Activated CD8-positive, alpha-beta T cell treated with anti-CD3 and anti-CD28 coated beads, Interleukin-2, amount 10 ng/mL, durations not matched to agents 7 days and 5 days (primary cell): ENCODE measurements at regions not wholly inside any gene's neighbourhood (a gene's known extent, or its start where the extent isn't known, plus 50 kb on each side); places are given as distances from the start of the nearest gene placed in this dataset.
"Not testable (repeated sequence)": the region's sequence is repeated elsewhere in the genome, so short reads cannot be mapped to it uniquely, and the experiment has no call there.

Experiments
- ATAC-seq: fragments of 150-1000 bp; cut with Tn5 transposase; one replicate; pipeline ENCODE4 v1.10.0; 2021; ENCODE audit warnings: moderate library complexity
- CTCF ChIA-PET: fragments of 350-600 bp; sonication (Branson Sonifier 250); formaldehyde crosslinking; loops from one replicate; lab custom pipeline; 2021; ENCODE audit warnings: antibody characterized with exemption; lab: Charles Lee
- POLR2A ChIA-PET: fragments of 350-600 bp; sonication (Branson Sonifier 250); formaldehyde crosslinking; loops from one replicate; lab custom pipeline; 2021; ENCODE audit warnings: antibody characterized with exemption; lab: Charles Lee
- DNase-seq: peaks from one replicate; pipeline ENCODE4 v3.0.0-alpha.2; 2020
- H3K27ac Mint-ChIP-seq: one replicate; pipeline ENCODE4 v1.8.0; 2021; ENCODE audit warnings: mild to moderate bottlenecking, mixed read lengths
- H3K27me3 Mint-ChIP-seq: one replicate; pipeline ENCODE4 v1.8.0; 2021; ENCODE audit warnings: low read depth, mixed read lengths
- H3K36me3 Mint-ChIP-seq: one replicate; pipeline ENCODE4 v1.8.0; 2021; ENCODE audit warnings: low read depth, mixed read lengths
- H3K4me1 Mint-ChIP-seq: one replicate; pipeline ENCODE4 v1.8.0; 2021; ENCODE audit warnings: low read depth, mixed read lengths
- H3K4me3 Mint-ChIP-seq: one replicate; pipeline ENCODE4 v1.8.0; 2021; ENCODE audit warnings: mild to moderate bottlenecking, mixed read lengths
- H3K9me3 Mint-ChIP-seq: one replicate; pipeline ENCODE4 v1.8.0; 2022; ENCODE audit warnings: mixed read lengths; ENCODE audit not compliant: insufficient read depth

DNA sequence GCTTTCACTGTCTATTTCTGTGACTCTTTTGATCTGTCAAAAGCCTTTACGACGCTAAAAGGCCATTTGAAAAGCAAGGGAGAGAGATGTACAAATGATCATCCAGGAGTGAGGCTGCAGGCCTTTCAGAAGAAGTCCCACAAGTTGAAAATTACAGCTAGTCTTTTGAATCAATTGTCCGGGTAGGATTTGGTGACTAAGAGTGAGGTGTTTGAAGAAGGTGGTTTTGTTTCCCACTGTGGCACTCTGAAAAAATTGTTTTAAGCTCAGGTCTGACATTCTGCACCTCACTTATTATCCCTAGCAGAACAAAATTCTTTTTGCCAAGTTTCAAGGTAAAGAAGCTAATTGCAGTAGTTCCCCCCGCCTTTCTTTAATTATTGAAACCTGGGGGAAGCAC lies 50.8 kb upstream of the TMEM108 start:
- Mint-ChIP-seq H3K4me3 (no peak overlapping the region), H3K4me1 (no peaks in the 10 kb centered on the region), H3K9me3 (no peaks in the 10 kb centered on the region), H3K27ac (no peak overlapping the region), H3K27me3 (no peaks in the 10 kb centered on the region), H3K36me3 (no peaks in the 10 kb centered on the region)
- no peak for DNase-seq
- no peak for ATAC-seq
- ChIA-PET CTCF (no interaction called here), POLR2A (no interaction called here)

DNA sequence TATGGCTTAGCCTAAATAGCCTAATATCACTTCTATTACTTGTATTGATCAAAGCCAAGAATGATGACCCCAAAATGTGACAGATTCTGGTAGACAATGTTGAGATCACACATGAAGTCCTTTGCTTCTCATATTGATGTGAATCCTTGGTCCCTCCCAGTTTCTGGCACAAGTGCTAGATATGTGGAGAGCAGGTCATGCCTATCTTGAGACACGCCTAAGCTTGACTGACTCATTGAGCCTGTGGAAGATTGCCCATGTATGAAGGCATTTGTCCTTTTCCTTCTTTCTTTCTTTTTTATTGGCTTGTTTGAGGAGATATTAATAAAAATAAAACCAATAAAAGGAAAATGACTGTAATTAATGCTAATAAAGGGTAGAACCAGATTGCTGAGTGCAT lies 54.0 kb upstream of the TMEM108 start:
- Mint-ChIP-seq H3K4me3 (no peak overlapping the region), H3K27ac (no peak overlapping the region), H3K4me1 (no peaks in the 10 kb centered on the region), H3K9me3 (no peaks in the 10 kb centered on the region), H3K36me3 (no peaks in the 10 kb centered on the region), H3K27me3 (no peaks in the 10 kb centered on the region)
- CTCF ChIA-PET, result no interaction called here
- POLR2A ChIA-PET, result no interaction called here
- DNase-seq (no peak), ATAC-seq (no peak)

DNA sequence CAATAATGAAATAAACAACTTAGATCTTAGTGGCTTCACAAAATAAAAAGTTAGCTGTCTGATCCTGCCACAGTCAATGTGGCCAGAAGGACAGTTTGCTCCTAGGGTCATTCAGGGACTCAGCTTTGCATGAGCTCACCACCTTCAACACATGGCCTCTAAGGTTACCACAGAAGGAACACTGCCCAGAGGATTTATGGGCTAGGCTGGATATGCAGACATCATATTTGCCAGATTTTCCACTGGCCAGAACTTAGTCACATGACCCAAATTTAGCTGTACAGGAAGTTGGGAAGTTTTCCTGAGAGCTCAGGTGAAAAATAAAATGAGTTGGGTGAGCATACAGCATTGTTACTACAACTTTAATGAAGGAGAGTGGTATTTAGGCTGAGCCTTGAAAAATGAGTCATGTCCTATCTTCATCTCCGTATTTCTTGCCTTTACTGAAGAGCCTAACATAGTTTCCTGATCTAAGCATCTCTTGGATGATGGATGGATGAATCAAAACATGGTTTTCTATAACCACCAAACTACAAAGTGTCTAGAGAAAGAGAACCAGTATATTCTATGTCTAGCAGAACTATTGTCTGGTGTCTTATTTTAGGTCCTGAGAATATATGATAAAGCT lies 54.9 kb upstream of the TMEM108 start:
- POLR2A ChIA-PET, result no interaction called here
- Mint-ChIP-seq H3K36me3 (no peaks in the 10 kb centered on the region), H3K27ac (no peak overlapping the region), H3K9me3 (no peaks in the 10 kb centered on the region), H3K4me3 (no peak overlapping the region), H3K4me1 (no peaks in the 10 kb centered on the region), H3K27me3 (no peaks in the 10 kb centered on the region)
- DNase-seq, result no peak
- no peak for ATAC-seq
- CTCF ChIA-PET, result no interaction called here

DNA sequence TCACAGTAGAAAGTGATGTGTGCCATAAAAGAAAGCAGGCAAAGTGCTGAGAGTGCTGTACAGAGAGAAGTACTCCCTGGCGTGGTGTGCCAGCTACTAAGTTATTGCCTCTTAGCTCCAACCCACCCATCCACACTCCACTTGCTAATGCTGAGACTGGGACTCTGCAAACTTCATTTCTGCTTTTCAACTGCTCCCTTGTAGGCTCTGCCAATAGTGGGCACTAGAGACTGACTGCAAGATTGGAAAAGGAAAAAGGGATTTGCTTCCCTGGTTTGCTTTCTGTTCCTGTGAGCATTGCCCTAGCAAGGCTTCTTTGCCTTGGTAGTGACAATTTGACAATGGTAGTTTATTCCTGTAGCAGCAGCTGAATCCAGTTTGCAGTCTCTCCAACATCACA lies 56.5 kb upstream of the TMEM108 start:
- no peaks in the 10 kb centered on the region for H3K27me3 Mint-ChIP-seq
- H3K36me3 Mint-ChIP-seq, result no peaks in the 10 kb centered on the region
- no peak for DNase-seq
- no peak overlapping the region for H3K4me3 Mint-ChIP-seq
- no peaks in the 10 kb centered on the region for H3K4me1 Mint-ChIP-seq
- ATAC-seq, result no peak
- no peak overlapping the region for H3K27ac Mint-ChIP-seq
- no peaks in the 10 kb centered on the region for H3K9me3 Mint-ChIP-seq
- CTCF ChIA-PET, result no interaction called here
- POLR2A ChIA-PET, result no interaction called here

DNA sequence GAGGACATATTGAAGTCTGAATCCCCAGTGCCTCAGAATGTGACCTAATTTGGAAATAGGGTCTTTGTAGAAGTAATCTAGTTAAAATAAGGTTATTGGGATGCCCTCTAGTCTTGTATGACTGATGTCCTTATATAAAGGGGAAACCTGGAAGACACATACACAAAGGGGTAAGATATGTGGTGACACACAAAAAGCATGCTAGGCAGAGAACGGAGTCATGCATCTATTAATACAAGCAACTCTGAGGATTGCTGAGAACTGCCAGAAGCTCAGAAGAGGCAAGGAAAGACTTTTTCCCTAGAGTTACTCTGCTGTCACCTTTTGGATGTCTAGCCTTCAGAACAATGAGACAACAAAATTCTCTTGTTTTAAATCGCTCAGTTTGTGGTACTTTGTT lies 58.1 kb upstream of the TMEM108 start:
- POLR2A ChIA-PET, result interaction anchor here (0.5 kb wide), 1 partner anchor 15 kb away, joined by 3 read pairs; no protein-coding TSS in a partner anchor
- no peak overlapping the region for H3K4me3 Mint-ChIP-seq

DNA sequence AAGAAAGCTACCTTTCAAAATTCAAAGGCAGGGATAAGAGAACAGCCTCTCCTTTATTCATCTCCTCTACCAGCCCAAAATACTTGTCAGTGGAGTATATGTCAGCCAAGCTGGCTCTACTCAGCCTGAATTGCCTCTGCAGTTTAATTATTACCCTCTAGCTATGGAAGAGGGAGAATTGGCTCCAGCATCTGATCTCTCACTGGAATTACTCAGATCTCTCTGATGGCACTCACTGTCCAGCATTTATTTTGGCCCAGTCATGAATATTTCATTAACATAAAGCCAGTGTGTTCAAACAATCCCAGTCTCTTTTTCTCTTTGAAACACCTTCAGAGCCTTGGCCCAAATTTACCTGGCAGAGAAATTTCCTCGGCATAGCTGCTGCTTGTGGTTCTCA lies 58.6 kb upstream of the TMEM108 start:
- no peaks in the 10 kb centered on the region for H3K27me3 Mint-ChIP-seq
- no peak for ATAC-seq
- no peaks in the 10 kb centered on the region for H3K4me1 Mint-ChIP-seq
- ChIA-PET POLR2A (interaction anchor here (0.5 kb wide), 1 partner anchor 15 kb away, joined by 3 read pairs; no protein-coding TSS in a partner anchor), CTCF (no interaction called here)
- H3K4me3 Mint-ChIP-seq, result no peak overlapping the region
- no peak overlapping the region for H3K27ac Mint-ChIP-seq
- no peaks in the 10 kb centered on the region for H3K36me3 Mint-ChIP-seq
- no peak for DNase-seq
- H3K9me3 Mint-ChIP-seq, result no peaks in the 10 kb centered on the region

More for the DNA sequence above, 58.1 kb upstream of the TMEM108 start:
- ATAC-seq (no peak), DNase-seq (no peak)
- Mint-ChIP-seq H3K9me3 (no peaks in the 10 kb centered on the region), H3K4me1 (no peaks in the 10 kb centered on the region), H3K27me3 (no peaks in the 10 kb centered on the region), H3K27ac (no peak overlapping the region), H3K36me3 (no peaks in the 10 kb centered on the region)
- CTCF ChIA-PET, result no interaction called here

DNA sequence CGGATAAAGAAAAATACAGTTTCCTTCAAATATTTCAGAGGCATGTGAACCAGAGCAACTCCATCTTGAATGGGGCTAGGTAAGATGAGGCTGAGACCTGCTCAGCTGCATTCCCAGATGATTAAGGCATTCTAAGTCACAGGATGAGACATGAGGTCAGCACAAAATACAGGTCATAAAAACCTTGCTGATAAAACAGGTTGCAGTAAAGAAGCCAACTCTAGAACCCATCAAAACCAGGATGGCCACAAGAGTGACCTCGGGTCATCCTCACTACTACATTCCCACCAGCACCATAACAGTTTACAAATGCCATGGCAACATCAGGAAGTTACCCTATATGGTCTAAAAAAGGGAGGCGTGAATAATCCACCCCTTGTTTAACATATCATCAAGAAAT lies 59.2 kb upstream of the TMEM108 start:
- H3K36me3 Mint-ChIP-seq, ATAC-seq, POLR2A ChIA-PET, H3K4me1 Mint-ChIP-seq, CTCF ChIA-PET, H3K9me3 Mint-ChIP-seq, H3K27ac Mint-ChIP-seq, H3K27me3 Mint-ChIP-seq, DNase-seq, H3K4me3 Mint-ChIP-seq: not testable (repeated sequence)

DNA sequence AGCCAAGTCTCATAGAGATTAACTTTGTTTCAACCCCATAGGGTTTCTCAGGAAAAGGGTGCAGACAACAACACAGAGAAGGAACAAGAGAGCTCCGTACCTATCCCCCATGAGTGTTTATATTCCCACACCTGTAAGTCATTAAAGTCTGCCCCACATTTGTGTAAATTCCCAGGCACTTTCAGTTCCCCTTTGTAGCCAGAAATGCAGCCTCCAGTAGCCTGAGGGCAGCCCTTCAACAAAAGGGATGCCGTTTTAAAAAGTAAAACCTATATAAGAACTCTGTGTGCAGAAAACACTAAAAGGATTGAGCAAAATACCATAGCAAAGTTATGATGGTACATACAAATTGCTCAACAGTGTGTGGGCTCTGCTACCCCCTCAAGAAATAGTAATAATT lies 59.7 kb upstream of the TMEM108 start:
- POLR2A ChIA-PET, result no interaction called here
- DNase-seq, result no peak
- no peaks in the 10 kb centered on the region for H3K36me3 Mint-ChIP-seq
- H3K4me3 Mint-ChIP-seq, result no peak overlapping the region
- ATAC-seq, result no peak
- no peaks in the 10 kb centered on the region for H3K4me1 Mint-ChIP-seq
- no peak overlapping the region for H3K27ac Mint-ChIP-seq
- no peaks in the 10 kb centered on the region for H3K9me3 Mint-ChIP-seq
- no peaks in the 10 kb centered on the region for H3K27me3 Mint-ChIP-seq
- CTCF ChIA-PET, result no interaction called here

DNA sequence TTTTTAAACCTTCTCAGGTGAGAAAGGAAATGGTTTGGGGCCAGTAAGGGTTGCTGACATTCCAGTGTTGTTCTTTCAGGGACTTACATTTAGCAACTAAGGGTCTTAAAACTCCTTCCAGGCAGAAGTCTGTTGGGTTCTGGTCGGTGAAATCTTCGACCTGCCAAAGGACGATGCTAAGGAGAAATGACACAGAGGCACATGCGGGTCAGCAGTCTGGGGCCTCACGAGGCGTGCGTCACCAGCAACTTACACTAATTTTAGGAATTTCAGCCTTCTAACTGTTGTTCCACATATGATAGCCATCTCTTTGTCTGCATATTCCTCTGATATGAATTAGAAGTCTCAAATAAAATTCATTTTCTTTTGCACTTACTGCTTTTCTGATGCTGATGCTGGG lies 64.1 kb upstream of the TMEM108 start:
- H3K4me3 Mint-ChIP-seq, result no peak overlapping the region

DNA sequence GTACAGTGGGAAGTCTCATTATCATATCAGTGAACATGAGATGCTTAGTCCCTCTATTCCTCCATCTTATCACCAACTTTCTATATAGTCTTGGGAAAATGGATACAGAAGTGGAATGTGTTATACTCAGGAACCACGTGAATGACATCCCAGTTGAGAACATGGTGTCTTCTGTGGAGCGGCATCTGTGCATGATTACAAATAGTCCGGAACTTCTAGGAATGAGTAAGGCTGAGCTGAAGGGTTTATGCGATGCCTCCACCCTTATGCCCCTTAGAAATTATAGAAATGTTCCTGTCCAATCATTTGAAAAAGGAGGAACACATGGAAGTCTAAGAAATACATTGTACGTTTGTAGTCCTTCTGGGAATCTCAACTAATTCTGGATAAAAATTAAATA lies 64.8 kb upstream of the TMEM108 start:
- Mint-ChIP-seq H3K27me3 (no peaks in the 10 kb centered on the region), H3K36me3 (no peaks in the 10 kb centered on the region), H3K4me3 (no peak overlapping the region), H3K27ac (no peak overlapping the region), H3K9me3 (no peaks in the 10 kb centered on the region), H3K4me1 (no peaks in the 10 kb centered on the region)
- no peak for DNase-seq
- ATAC-seq, result no peak
- ChIA-PET CTCF (no interaction called here), POLR2A (no interaction called here)

More for the DNA sequence above, 64.1 kb upstream of the TMEM108 start:
- no peaks in the 10 kb centered on the region for H3K9me3 Mint-ChIP-seq
- no peaks in the 10 kb centered on the region for H3K4me1 Mint-ChIP-seq
- H3K36me3 Mint-ChIP-seq, result no peaks in the 10 kb centered on the region
- DNase-seq (no peak), ATAC-seq (no peak)
- H3K27me3 Mint-ChIP-seq, result no peaks in the 10 kb centered on the region
- no peak overlapping the region for H3K27ac Mint-ChIP-seq
- ChIA-PET POLR2A (no interaction called here), CTCF (no interaction called here)

DNA sequence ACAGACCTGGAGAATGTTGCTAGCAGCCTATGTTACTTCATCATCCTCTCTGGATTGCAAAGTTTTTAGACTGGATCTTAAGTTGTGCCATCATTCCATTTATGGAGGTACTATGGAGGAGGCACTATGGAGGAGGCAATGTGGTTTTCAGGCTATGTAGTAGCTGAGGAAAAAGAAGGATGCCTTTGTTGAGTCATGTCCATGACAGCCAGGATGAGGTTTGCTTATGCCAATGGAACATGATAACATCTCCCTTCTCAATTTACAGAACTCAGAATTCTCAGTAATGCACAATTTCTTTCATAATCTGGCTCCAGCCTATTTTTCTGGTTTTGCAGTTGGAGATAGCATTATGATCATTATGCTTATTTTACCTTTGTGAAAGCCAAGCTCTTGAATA lies 65.9 kb upstream of the TMEM108 start:
- POLR2A ChIA-PET, result no interaction called here

DNA sequence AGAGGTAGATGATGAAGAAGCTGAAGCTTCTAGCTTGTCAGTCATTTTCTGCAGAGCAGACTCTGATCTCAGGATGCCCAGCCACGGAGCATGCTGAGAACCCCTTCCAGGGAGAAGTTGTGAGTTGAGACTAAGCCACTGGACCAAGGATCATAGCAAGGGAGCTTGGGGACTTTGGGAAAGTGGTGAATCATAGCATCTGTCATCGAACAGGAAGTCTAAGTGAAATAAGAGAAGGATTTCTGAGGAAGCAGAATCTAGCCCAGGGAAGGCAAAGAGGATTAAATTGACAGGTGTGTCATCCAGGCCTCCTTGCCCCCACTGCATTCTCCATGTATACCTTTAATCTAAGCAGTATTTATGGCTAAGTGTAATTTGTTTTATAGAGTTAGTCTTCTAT lies 71.8 kb upstream of the TMEM108 start:
- H3K4me1 Mint-ChIP-seq, result no peaks in the 10 kb centered on the region
- H3K36me3 Mint-ChIP-seq, result no peaks in the 10 kb centered on the region
- DNase-seq (no peak), ATAC-seq (no peak)
- ChIA-PET POLR2A (interaction anchor here (0.6 kb wide), 1 partner anchor 1665 kb away, joined by 3 read pairs; no protein-coding TSS in a partner anchor), CTCF (no interaction called here)
- no peak overlapping the region for H3K4me3 Mint-ChIP-seq
- no peaks in the 10 kb centered on the region for H3K27me3 Mint-ChIP-seq
- H3K27ac Mint-ChIP-seq, result no peak overlapping the region
- no peaks in the 10 kb centered on the region for H3K9me3 Mint-ChIP-seq

More for the DNA sequence above, 65.9 kb upstream of the TMEM108 start:
- Mint-ChIP-seq H3K4me1 (no peaks in the 10 kb centered on the region), H3K9me3 (no peaks in the 10 kb centered on the region), H3K36me3 (no peaks in the 10 kb centered on the region), H3K4me3 (no peak overlapping the region), H3K27me3 (no peaks in the 10 kb centered on the region), H3K27ac (no peak overlapping the region)
- DNase-seq (no peak), ATAC-seq (no peak)
- CTCF ChIA-PET, result no interaction called here

DNA sequence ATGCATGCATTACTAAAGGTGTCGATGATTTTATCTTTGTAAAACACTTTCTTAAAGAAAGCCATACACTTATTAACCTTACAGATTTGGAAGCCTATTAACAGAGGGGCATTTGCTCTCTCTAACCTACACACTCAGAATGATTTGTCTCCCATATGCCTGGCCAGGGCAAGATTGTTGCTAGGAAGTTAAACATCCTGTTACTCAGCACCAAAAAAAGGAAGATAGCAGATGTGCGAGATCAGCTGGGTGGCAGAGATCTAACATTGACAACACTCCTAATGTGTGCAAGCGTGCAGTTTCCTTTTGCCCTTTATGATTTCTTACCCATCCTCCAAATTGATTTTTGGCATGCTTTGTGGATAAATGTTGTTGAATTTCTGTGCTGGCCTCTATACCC lies 73.9 kb upstream of the TMEM108 start:
- Mint-ChIP-seq H3K27me3 (no peaks in the 10 kb centered on the region), H3K4me3 (no peak overlapping the region), H3K36me3 (no peaks in the 10 kb centered on the region), H3K9me3 (no peaks in the 10 kb centered on the region), H3K4me1 (no peaks in the 10 kb centered on the region), H3K27ac (no peak overlapping the region)
- no peak for ATAC-seq
- DNase-seq, result no peak
- CTCF ChIA-PET, result no interaction called here
- POLR2A ChIA-PET, result no interaction called here
